Upper lobe of left lung (tissue), 6 donors: ENCODE measurements at regions not wholly inside any gene's neighbourhood (a gene's known extent, or its start where the extent isn't known, plus 50 kb on each side); places are given as distances from the start of the nearest gene placed in this dataset.

Experiments used
- ATAC-seq, 2 donors: fragments of 200-7000 bp; cut with Tn5 transposase; one replicate each; pipeline ENCODE4 v1.9.1; 2022; ENCODE audit warnings: mild to moderate bottlenecking in 2 of 2, moderate library complexity in 2 of 2; ENCODE audit not compliant: low FRiP score in 2 of 2
- DNase-seq, 2 donors: peaks; one replicate each; pipeline ENCODE4 v3.0.0-alpha.2; 2019 to 2020
- H3K27ac ChIP-seq, 4 donors: fragments of 200-600 bp; sonication (generic); one replicate each; pipeline ENCODE4 v1.5.1; 2016 to 2019
- H3K27me3 ChIP-seq, 4 donors: fragments of 200-600 bp; sonication (generic); one replicate each; pipeline ENCODE4 v1.5.1; 2017 to 2019
- H3K36me3 ChIP-seq, 4 donors: fragments of 200-600 bp; sonication (generic); one replicate each; pipeline ENCODE4 v1.5.1; 2016 to 2019
- H3K4me1 ChIP-seq, 4 donors: fragments of 200-600 bp; sonication (generic); one replicate each; pipeline ENCODE4 v1.5.1; 2018 to 2019
- H3K4me3 ChIP-seq, 4 donors: fragments of 200-600 bp; sonication (generic); one replicate each; pipeline ENCODE4 v1.5.1; 2017 to 2019; ENCODE audit warnings: mild to moderate bottlenecking in 2 of 4, moderate library complexity in 1 of 4
- H3K9me3 ChIP-seq, 4 donors: fragments of 200-600 bp; sonication (generic); one replicate each; pipeline ENCODE4 v1.5.1; 2018 to 2019
- CTCF ChIP-seq, 6 experiments: fragments of 450-650 bp in 4 of 6; fragments of 200-600 bp in 2 of 6; sonication (generic) in 2 of 6; IDR thresholded peaks; one replicate each; pipeline ENCODE4 v1.5.1; 2016 to 2019; ENCODE audit warnings: antibody characterized with exemption in 6 of 6
- EP300 ChIP-seq, 4 donors: sonication (generic); formaldehyde crosslinking; IDR thresholded peaks; one replicate each; pipeline ENCODE4 v1.5.1; 2017; ENCODE audit warnings: antibody characterized with exemption in 4 of 4, control low read depth in 2 of 4
- POLR2A ChIP-seq, 4 donors: fragments of 450-650 bp; IDR thresholded peaks; one replicate each; pipeline ENCODE4 v1.5.1; 2016 to 2017; ENCODE audit warnings: antibody characterized with exemption in 4 of 4, mild to moderate bottlenecking in 2 of 4
- POLR2AphosphoS5 ChIP-seq, 2 donors: sonication (generic); formaldehyde crosslinking; IDR thresholded peaks; one replicate each; pipeline ENCODE4 v1.5.1; 2017; ENCODE audit warnings: antibody characterized with exemption in 2 of 2
- WGBS, 2 donors: methylation state at CpG; one replicate each; pipeline ENCODE4 v1.1.5; 2017 to 2018; 5-methylcytosine and 5-hydroxymethylcytosine counted together
- donor health status: DM: no; HTN: no; CAD: no; lungs with moderate emphysema.
- donor health status: DM: no; HTN: yes; CAD: no; lungs with severe emphysema.

GRCh38 chr5:74948031-74948546, 81.9 kb upstream of the FAM169A start:
- Histone ChIP-seq H3K4me1 (peaks cover 0 to 8% (median 2%) of the 10 kb centered on the region in 4 donors), H3K27me3 (no peaks in the 10 kb centered on the region), H3K36me3 (no peaks in the 10 kb centered on the region), H3K4me3 (no peak overlapping the region), H3K27ac (no peak overlapping the region), H3K9me3 (no peaks in the 10 kb centered on the region)
- TF ChIP-seq POLR2AphosphoS5 (IDR thresholded peaks at IDR 0.05) (no peak), EP300 (IDR thresholded peaks at IDR 0.05) (no peak), CTCF (IDR thresholded peaks at IDR 0.05) (no peak), POLR2A (IDR thresholded peaks at IDR 0.05) (no peak)
- DNase-seq (no peak), ATAC-seq (no peak)
- WGBS, 2 donors = 62 to 64% methylated on average over 3 to 6 of the region's 6 CpGs

- Histone ChIP-seq H3K4me1 (peaks cover 0 to 8% (median 2%) of the 10 kb centered on the region in 4 donors), H3K27ac (no peak overlapping the region), H3K9me3 (no peaks in the 10 kb centered on the region), H3K36me3 (no peaks in the 10 kb centered on the region), H3K4me3 (no peak overlapping the region), H3K27me3 (no peaks in the 10 kb centered on the region)
- 91 to 92% methylated on average over 4 of the region's 4 CpGs for WGBS, 2 donors
- ATAC-seq (no peak), DNase-seq (no peak)
- TF ChIP-seq POLR2A (IDR thresholded peaks at IDR 0.05) (no peak), EP300 (IDR thresholded peaks at IDR 0.05) (no peak), CTCF (IDR thresholded peaks at IDR 0.05) (no peak), POLR2AphosphoS5 (IDR thresholded peaks at IDR 0.05) (no peak)
These were observed 80.3 kb upstream of the FAM169A start for GRCh38 chr5:74946471-74946870.

GRCh38 chr5:74945561-74946165, 79.5 kb upstream of the FAM169A start:
- Histone ChIP-seq H3K27me3 (no peaks in the 10 kb centered on the region), H3K4me1 (peaks cover 0 to 8% (median 2%) of the 10 kb centered on the region in 4 donors), H3K36me3 (no peaks in the 10 kb centered on the region), H3K4me3 (no peak overlapping the region), H3K27ac (no peak overlapping the region), H3K9me3 (no peaks in the 10 kb centered on the region)
- ATAC-seq (no peak), DNase-seq (no peak)
- WGBS, 2 donors = 44 to 50% methylated on average over 4 of the region's 4 CpGs
- TF ChIP-seq CTCF (IDR thresholded peaks at IDR 0.05) = no peak
- no peak for TF ChIP-seq EP300 (IDR thresholded peaks at IDR 0.05)
- no peak for TF ChIP-seq POLR2AphosphoS5 (IDR thresholded peaks at IDR 0.05)
- TF ChIP-seq POLR2A (IDR thresholded peaks at IDR 0.05) = no peak

GRCh38 chr5:74943905-74944304, 77.7 kb upstream of the FAM169A start:
- no peak overlapping the region for H3K4me3 ChIP-seq
- DNase-seq (no peak), ATAC-seq (no peak)
- no peaks in the 10 kb centered on the region for H3K27me3 ChIP-seq
- peaks cover 0 to 8% (median 2%) of the 10 kb centered on the region in 4 donors for H3K4me1 ChIP-seq
- no peak overlapping the region for H3K27ac ChIP-seq
- 78 to 79% methylated on average over 2 of the region's 2 CpGs for WGBS, 2 donors
- H3K36me3 ChIP-seq = no peaks in the 10 kb centered on the region
- no peaks in the 10 kb centered on the region for H3K9me3 ChIP-seq
- TF ChIP-seq POLR2AphosphoS5 (IDR thresholded peaks at IDR 0.05) (no peak), CTCF (IDR thresholded peaks at IDR 0.05) (peak in 1 of 6 experiments; percentile 12)
